SIG-M5 treated with dmso at 0.1 percent for 504 hours (cell line): ENCODE measurements at regions not wholly inside any gene's neighbourhood (a gene's known extent, or its start where the extent isn't known, plus 50 kb on each side); places are given as distances from the start of the nearest gene placed in this dataset.

ENCODE experiments used
- DNase-seq: peaks from one replicate; lab custom pipeline; 2025; ENCODE audit not compliant: unreplicated experiment; lab: John Stamatoyannopoulos, UW

GRCh38 chr6:150651808-150652470, 52.3 kb downstream of the PLEKHG1 start:
- DNase-seq: no peak

- DNase-seq: no peak
Observed at GRCh38 chr6:150652848-150653613, 53.3 kb downstream of the PLEKHG1 start.

- DNase-seq: no peak
Observed at GRCh38 chr6:150654608-150655007, 54.9 kb downstream of the PLEKHG1 start.

- no peak for DNase-seq
Observed at GRCh38 chr6:150656156-150656555, 56.5 kb downstream of the PLEKHG1 start.

GRCh38 chr6:150658421-150658820, 58.7 kb downstream of the PLEKHG1 start:
- no peak for DNase-seq

- no peak for DNase-seq
Observed at GRCh38 chr6:150659046-150659763, 59.5 kb downstream of the PLEKHG1 start.

- DNase-seq: no peak
Observed at GRCh38 chr6:150661216-150662007, 61.7 kb downstream of the PLEKHG1 start.

- no peak for DNase-seq
Observed at GRCh38 chr6:150662814-150663213, 63.1 kb downstream of the PLEKHG1 start.

- no peak for DNase-seq
Observed at GRCh38 chr6:150664091-150664490, 64.4 kb downstream of the PLEKHG1 start.

GRCh38 chr6:150666071-150666470, 66.4 kb downstream of the PLEKHG1 start:
- DNase-seq: no peak

GRCh38 chr6:150667359-150667758, 67.7 kb downstream of the PLEKHG1 start:
- DNase-seq: no peak

- DNase-seq: peak; percentile 11
Observed at GRCh38 chr6:150667977-150668716, 68.5 kb downstream of the PLEKHG1 start.

- DNase-seq: no peak
Observed at GRCh38 chr6:150668900-150669302, 69.2 kb downstream of the PLEKHG1 start.

GRCh38 chr6:150670311-150670710, 70.6 kb downstream of the PLEKHG1 start:
- DNase-seq: no peak

- DNase-seq: no peak
Observed at GRCh38 chr6:150672800-150673199, 73.1 kb downstream of the PLEKHG1 start.

- no peak for DNase-seq
Observed at GRCh38 chr6:150673720-150674346, 74.1 kb downstream of the PLEKHG1 start.

- DNase-seq: no peak
Observed at GRCh38 chr6:150676344-150676743, 76.7 kb downstream of the PLEKHG1 start.

GRCh38 chr6:150676772-150677171, 77.1 kb downstream of the PLEKHG1 start:
- DNase-seq: no peak

- DNase-seq: no peak
Observed at GRCh38 chr6:150680510-150680909, 80.8 kb downstream of the PLEKHG1 start.
